ENCODE measurements at regions not wholly inside any gene's neighbourhood (a gene's known extent, or its start where the extent isn't known, plus 50 kb on each side); places are given as distances from the start of the nearest gene placed in this dataset.

DNA sequence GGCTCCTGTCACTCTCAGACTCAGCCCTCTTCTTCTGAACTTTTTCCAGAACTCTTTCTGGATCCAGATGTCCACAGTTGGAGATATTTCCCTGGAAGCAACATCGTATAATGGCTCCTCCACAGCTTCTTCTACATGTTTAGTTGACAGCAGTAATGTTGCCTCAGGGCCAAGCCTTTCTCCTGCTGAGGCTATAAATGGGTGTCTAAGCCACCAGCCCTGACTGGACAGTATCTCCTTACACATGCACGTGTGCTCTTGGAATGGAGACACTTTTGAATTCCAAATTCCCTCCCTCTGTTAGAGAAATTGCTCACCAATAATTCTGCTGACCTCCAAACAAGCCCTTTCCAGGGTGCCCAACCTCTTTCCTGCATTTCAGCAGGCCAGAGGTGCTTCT, 156.2 kb upstream of the PIK3C3 start:
- no peak overlapping the region for H3K4me2 ChIP-seq (ENCODE audit: control insufficient read depth, insufficient read depth)
- no peaks in the 10 kb centered on the region for H3K27me3 ChIP-seq (replicated peaks in 1 of 2; ENCODE audit: control insufficient read depth in 2 of 2, insufficient read depth in 2 of 2, low read length in 1 of 2)
- no peaks in the 10 kb centered on the region for H3K36me3 ChIP-seq (ENCODE audit: control insufficient read depth in 2 of 2, insufficient read depth in 2 of 2, low read length in 1 of 2)
- no peaks in the 10 kb centered on the region for H3K9me3 ChIP-seq (replicated peaks; ENCODE audit: control insufficient read depth, insufficient read depth, low read length)
- SMC1A ChIA-PET (ENCODE audit: uncharacterized antibody, unreplicated experiment), result no interaction called here
- BruUV-seq (replicated peaks), result no TSS peak
- no peaks in the 10 kb centered on the region for H4K20me1 ChIP-seq (ENCODE audit: control insufficient read depth, insufficient read depth)
- POLR2A ChIA-PET, result no interaction called here
- no peak overlapping the region for H3K27ac ChIP-seq (ENCODE audit: control insufficient read depth, insufficient read depth)
- RAD21 ChIA-PET (ENCODE audit: unreplicated experiment), result no interaction called here
- 0% methylated on average over 2 of the region's 2 CpGs for WGBS (ENCODE audit: insufficient coverage, insufficient replicate concordance, low lambda C conversion rate, missing lambda C conversion rate)
- no peak for DNase-seq (ENCODE audit: low read depth, low spot score)
- intact Hi-C loops (cut with micrococcal nuclease; ENCODE audit: unreplicated experiment), result no loop called here
- no peak overlapping the region for H3K4me3 ChIP-seq
- in situ Hi-C loops (cut with MboI), result no loop called here
- no peak overlapping the region for H3K9ac ChIP-seq (ENCODE audit: control insufficient read depth, insufficient read depth, low read length)
- CTCF ChIA-PET, result no interaction called here
- FAIRE-seq, result no peak
- no peaks in the 10 kb centered on the region for H3K79me2 ChIP-seq (ENCODE audit: control insufficient read depth, insufficient read depth, low read length)
- no peaks in the 10 kb centered on the region for H3K4me1 ChIP-seq (ENCODE audit: control insufficient read depth, insufficient read depth, low read length)
- ATAC-seq, result no peak
- no peak for TF ChIP-seq ZNF207 (IDR thresholded peaks at IDR 0.05; ENCODE audit: borderline replicate concordance)
- no peak for TF ChIP-seq BRCA1 (IDR thresholded peaks at IDR 0.05; ENCODE audit: low read depth, low read length)
- no peak for TF ChIP-seq ZZZ3 (IDR thresholded peaks at IDR 0.05; ENCODE audit: control insufficient read depth, insufficient read length, low read depth)
- no peak for TF ChIP-seq SMC3 (IDR thresholded peaks at IDR 0.05; ENCODE audit: borderline replicate concordance, low read length)
- no peak for TF ChIP-seq RCOR1 (conservative IDR thresholded peaks at IDR 0.05; ENCODE audit: low read depth, low read length)
- TF ChIP-seq CREM (IDR thresholded peaks at IDR 0.05; ENCODE audit: low read depth), result no peak
- no peak for TF ChIP-seq NRF1 (conservative IDR thresholded peaks at IDR 0.05; ENCODE audit: low read depth, low read length)
- TF ChIP-seq EP300 (IDR thresholded peaks at IDR 0.05; ENCODE audit: borderline replicate concordance in 1 of 2, control insufficient read depth in 1 of 2, low read depth in 2 of 2, low read length in 2 of 2), result no peak
- no peak overlapping the region for H2AFZ ChIP-seq (ENCODE audit: control insufficient read depth, low read depth, low read length)

DNA sequence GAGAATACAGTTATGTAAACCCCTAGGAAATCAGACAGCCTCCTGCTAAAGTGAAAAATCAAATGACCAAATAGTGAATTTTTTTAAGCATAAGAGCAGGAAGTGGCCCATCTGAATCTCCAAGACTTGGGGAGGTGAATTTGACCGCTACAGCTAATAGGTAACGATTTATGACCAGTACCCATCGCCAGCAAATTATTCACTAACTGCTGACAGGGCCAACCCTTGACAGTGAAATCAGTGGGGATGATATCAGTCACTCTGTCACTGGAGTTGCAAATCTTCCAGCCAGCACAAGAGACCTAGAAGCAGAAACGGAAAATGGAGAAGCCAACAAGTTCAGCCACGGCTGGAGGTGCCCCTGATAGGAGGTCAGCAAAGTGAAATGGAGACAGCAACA, 164.3 kb upstream of the PIK3C3 start:
- SMC1A ChIA-PET (ENCODE audit: uncharacterized antibody, unreplicated experiment), result no interaction called here
- POLR2A ChIA-PET, result no interaction called here
- Histone ChIP-seq H2AFZ (ENCODE audit: control insufficient read depth, low read depth, low read length) (no peak overlapping the region), H3K27ac (ENCODE audit: control insufficient read depth, insufficient read depth) (no peak overlapping the region), H3K79me2 (ENCODE audit: control insufficient read depth, insufficient read depth, low read length) (no peaks in the 10 kb centered on the region), H3K4me1 (ENCODE audit: control insufficient read depth, insufficient read depth, low read length) (no peaks in the 10 kb centered on the region), H4K20me1 (ENCODE audit: control insufficient read depth, insufficient read depth) (no peaks in the 10 kb centered on the region), H3K4me2 (ENCODE audit: control insufficient read depth, insufficient read depth) (no peak overlapping the region), H3K27me3 (replicated peaks in 1 of 2; ENCODE audit: control insufficient read depth in 2 of 2, insufficient read depth in 2 of 2, low read length in 1 of 2) (no peaks in the 10 kb centered on the region), H3K36me3 (ENCODE audit: control insufficient read depth in 2 of 2, insufficient read depth in 2 of 2, low read length in 1 of 2) (no peaks in the 10 kb centered on the region), H3K9me3 (replicated peaks; ENCODE audit: control insufficient read depth, insufficient read depth, low read length) (no peaks in the 10 kb centered on the region), H3K9ac (ENCODE audit: control insufficient read depth, insufficient read depth, low read length) (no peak overlapping the region), H3K4me3 (no peak overlapping the region)
- CTCF ChIA-PET, result no interaction called here
- intact Hi-C loops (cut with micrococcal nuclease; ENCODE audit: unreplicated experiment), result no loop called here
- in situ Hi-C loops (cut with MboI), result no loop called here
- WGBS (ENCODE audit: insufficient coverage, insufficient replicate concordance, low lambda C conversion rate, missing lambda C conversion rate), result 18% methylated on average over 5 of the region's 5 CpGs
- RAD21 ChIA-PET (ENCODE audit: unreplicated experiment), result no interaction called here
- no peak for DNase-seq (ENCODE audit: low read depth, low spot score)
- no peak for FAIRE-seq
- TF ChIP-seq SP1 (IDR thresholded peaks at IDR 0.05; ENCODE audit: low read depth, low read length) (no peak), BRCA1 (IDR thresholded peaks at IDR 0.05; ENCODE audit: low read depth, low read length) (no peak), RAD51 (IDR thresholded peaks at IDR 0.05) (no peak), POLR2AphosphoS5 (IDR thresholded peaks at IDR 0.05; ENCODE audit: low read length) (no peak), TCF12 (IDR thresholded peaks at IDR 0.05; ENCODE audit: low read depth, low read length) (no peak), CHD1 (IDR thresholded peaks at IDR 0.05; ENCODE audit: low read depth, low read length) (no peak), LARP7 (IDR thresholded peaks at IDR 0.05) (no peak), EGR1 (IDR thresholded peaks at IDR 0.05; ENCODE audit: borderline replicate concordance in 1 of 2, low read depth in 2 of 2, low read length in 2 of 2) (no peak), SREBF2 (IDR thresholded peaks at IDR 0.05; ENCODE audit: low read length) (no peak), CREM (IDR thresholded peaks at IDR 0.05; ENCODE audit: low read depth) (no peak)
- TF ChIP-seq, protein P1, sequence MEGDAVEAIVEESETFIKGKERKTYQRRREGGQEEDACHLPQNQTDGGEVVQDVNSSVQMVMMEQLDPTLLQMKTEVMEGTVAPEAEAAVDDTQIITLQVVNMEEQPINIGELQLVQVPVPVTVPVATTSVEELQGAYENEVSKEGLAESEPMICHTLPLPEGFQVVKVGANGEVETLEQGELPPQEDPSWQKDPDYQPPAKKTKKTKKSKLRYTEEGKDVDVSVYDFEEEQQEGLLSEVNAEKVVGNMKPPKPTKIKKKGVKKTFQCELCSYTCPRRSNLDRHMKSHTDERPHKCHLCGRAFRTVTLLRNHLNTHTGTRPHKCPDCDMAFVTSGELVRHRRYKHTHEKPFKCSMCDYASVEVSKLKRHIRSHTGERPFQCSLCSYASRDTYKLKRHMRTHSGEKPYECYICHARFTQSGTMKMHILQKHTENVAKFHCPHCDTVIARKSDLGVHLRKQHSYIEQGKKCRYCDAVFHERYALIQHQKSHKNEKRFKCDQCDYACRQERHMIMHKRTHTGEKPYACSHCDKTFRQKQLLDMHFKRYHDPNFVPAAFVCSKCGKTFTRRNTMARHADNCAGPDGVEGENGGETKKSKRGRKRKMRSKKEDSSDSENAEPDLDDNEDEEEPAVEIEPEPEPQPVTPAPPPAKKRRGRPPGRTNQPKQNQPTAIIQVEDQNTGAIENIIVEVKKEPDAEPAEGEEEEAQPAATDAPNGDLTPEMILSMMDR (IDR thresholded peaks at IDR 0.05 in 2 of 3, conservative IDR thresholded peaks at IDR 0.05 in 1 of 3; ENCODE audit: control insufficient read depth in 2 of 3, extremely low read depth in 1 of 3, insufficient read depth in 1 of 3, low read depth in 3 of 3, low read length in 3 of 3), result no peak
- no TSS peak for BruUV-seq (replicated peaks)
- no peak for ATAC-seq

All from GM12878 (cell line).